ENCODE measurements at regions not wholly inside any gene's neighbourhood (a gene's known extent, or its start where the extent isn't known, plus 50 kb on each side); places are given as distances from the start of the nearest gene placed in this dataset.
"Not testable (repeated sequence)": the region's sequence is repeated elsewhere in the genome, so short reads cannot be mapped to it uniquely, and the experiment has no call there.

GRCh38 chr6:166802401-166802800 is 153.9 kb downstream of the RNASET2 start:
- no peak for DNase-seq

GRCh38 chr6:166800137-166800536 is 156.2 kb downstream of the RNASET2 start:
- no peak for DNase-seq

- DNase-seq = no peak
These were observed 157.7 kb downstream of the RNASET2 start for GRCh38 chr6:166798652-166799051.

GRCh38 chr6:166796610-166797009 is 159.7 kb downstream of the RNASET2 start:
- DNase-seq = no peak

- no peak for DNase-seq
These were observed 160.5 kb downstream of the RNASET2 start for GRCh38 chr6:166795879-166796278.

- not testable (repeated sequence) for DNase-seq
These were observed 163.8 kb upstream of the RPS6KA2 start for GRCh38 chr6:166790808-166791207.

- DNase-seq = not testable (repeated sequence)
These were observed 161.9 kb upstream of the RPS6KA2 start for GRCh38 chr6:166788846-166789529.

GRCh38 chr6:166786704-166787293 is 159.7 kb upstream of the RPS6KA2 start:
- no peak for DNase-seq

GRCh38 chr6:166785131-166785530 is 158.1 kb upstream of the RPS6KA2 start:
- DNase-seq = no peak

- DNase-seq = no peak
These were observed 157.6 kb upstream of the RPS6KA2 start for GRCh38 chr6:166784691-166785090.

- DNase-seq = no peak
These were observed 155.5 kb upstream of the RPS6KA2 start for GRCh38 chr6:166782520-166782919.

- no peak for DNase-seq
These were observed 154.3 kb upstream of the RPS6KA2 start for GRCh38 chr6:166781331-166781730.

- no peak for DNase-seq
These were observed 153.1 kb upstream of the RPS6KA2 start for GRCh38 chr6:166779963-166780683.

GRCh38 chr6:166779381-166779780 is 152.3 kb upstream of the RPS6KA2 start:
- no peak for DNase-seq

- no peak for DNase-seq
These were observed 151.7 kb upstream of the RPS6KA2 start for GRCh38 chr6:166778776-166779175.

- DNase-seq = no peak
These were observed 151.0 kb upstream of the RPS6KA2 start for GRCh38 chr6:166778046-166778445.

- DNase-seq = no peak
These were observed 150.1 kb upstream of the RPS6KA2 start for GRCh38 chr6:166777096-166777630.

- no peak for DNase-seq
These were observed 149.5 kb upstream of the RPS6KA2 start for GRCh38 chr6:166776571-166776970.

- no peak for DNase-seq
These were observed 148.8 kb upstream of the RPS6KA2 start for GRCh38 chr6:166775923-166776220.

- DNase-seq = peak; percentile 23
These were observed 148.3 kb upstream of the RPS6KA2 start for GRCh38 chr6:166775180-166775922.

GRCh38 chr6:166774770-166775169 is 147.7 kb upstream of the RPS6KA2 start:
- no peak for DNase-seq

- no peak for DNase-seq
These were observed 147.2 kb upstream of the RPS6KA2 start for GRCh38 chr6:166774292-166774691.

GRCh38 chr6:166772518-166772917 is 145.5 kb upstream of the RPS6KA2 start:
- DNase-seq = no peak

All from NCI-H1694 treated with DMSO at 0.1 percent for 48 hours (cell line).